Testis (tissue), 2 donors: ENCODE measurements at regions not wholly inside any gene's neighbourhood (a gene's known extent, or its start where the extent isn't known, plus 50 kb on each side); places are given as distances from the start of the nearest gene placed in this dataset.

ENCODE experiments used
- POLR2A ChIP-seq: fragments of 450-650 bp; IDR thresholded peaks from one replicate; pipeline ENCODE4 v1.6.1; 2017; ENCODE audit warnings: antibody characterized with exemption, mild to moderate bottlenecking, moderate library complexity
- TF ChIP-seq, protein P1 (sequence below), 3 experiments: fragments of 450-650 bp in 2 of 3; fragments of 200-600 bp in 1 of 3; sonication (generic) in 1 of 3; IDR thresholded peaks; one replicate each; pipeline ENCODE4 v1.5.1; 2016 to 2019; ENCODE audit warnings: antibody characterized with exemption in 3 of 3, mild to moderate bottlenecking in 2 of 3, moderate library complexity in 1 of 3

DNA sequence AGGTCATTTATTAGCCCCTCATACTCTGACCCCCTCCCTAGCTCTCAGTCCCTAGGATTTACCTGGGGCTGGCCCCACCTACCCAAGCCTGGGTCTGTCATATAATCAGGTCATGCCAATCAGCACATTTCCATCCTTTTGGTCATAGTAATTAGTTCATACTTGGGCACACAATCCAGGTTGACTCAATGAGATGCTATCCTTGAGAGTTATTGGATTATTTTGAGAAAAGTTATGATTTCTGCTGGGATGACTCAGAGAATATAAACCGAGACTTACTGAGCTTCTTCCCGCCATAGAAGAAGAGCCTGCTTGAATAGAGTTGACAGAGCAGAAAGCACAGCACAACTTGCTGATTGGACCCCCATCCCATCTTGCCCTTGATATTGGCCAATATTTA, 331.5 kb downstream of the CBLN1 start:
- TF ChIP-seq POLR2A: no peak
- TF ChIP-seq, protein P1, sequence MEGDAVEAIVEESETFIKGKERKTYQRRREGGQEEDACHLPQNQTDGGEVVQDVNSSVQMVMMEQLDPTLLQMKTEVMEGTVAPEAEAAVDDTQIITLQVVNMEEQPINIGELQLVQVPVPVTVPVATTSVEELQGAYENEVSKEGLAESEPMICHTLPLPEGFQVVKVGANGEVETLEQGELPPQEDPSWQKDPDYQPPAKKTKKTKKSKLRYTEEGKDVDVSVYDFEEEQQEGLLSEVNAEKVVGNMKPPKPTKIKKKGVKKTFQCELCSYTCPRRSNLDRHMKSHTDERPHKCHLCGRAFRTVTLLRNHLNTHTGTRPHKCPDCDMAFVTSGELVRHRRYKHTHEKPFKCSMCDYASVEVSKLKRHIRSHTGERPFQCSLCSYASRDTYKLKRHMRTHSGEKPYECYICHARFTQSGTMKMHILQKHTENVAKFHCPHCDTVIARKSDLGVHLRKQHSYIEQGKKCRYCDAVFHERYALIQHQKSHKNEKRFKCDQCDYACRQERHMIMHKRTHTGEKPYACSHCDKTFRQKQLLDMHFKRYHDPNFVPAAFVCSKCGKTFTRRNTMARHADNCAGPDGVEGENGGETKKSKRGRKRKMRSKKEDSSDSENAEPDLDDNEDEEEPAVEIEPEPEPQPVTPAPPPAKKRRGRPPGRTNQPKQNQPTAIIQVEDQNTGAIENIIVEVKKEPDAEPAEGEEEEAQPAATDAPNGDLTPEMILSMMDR (IDR thresholded peaks at IDR 0.05): no peak
